Fibroblast of upper back skin (primary cell): ENCODE measurements at regions not wholly inside any gene's neighbourhood (a gene's known extent, or its start where the extent isn't known, plus 50 kb on each side); places are given as distances from the start of the nearest gene placed in this dataset.

Experiments
- DNase-seq: peaks from one replicate; pipeline ENCODE4 v3.0.0-alpha.2; 2013

- DNase-seq: no peak
These were observed 127.7 kb upstream of the KAZN start for GRCh38 chr1:14470802-14471201.

- no peak for DNase-seq
These were observed 123.6 kb upstream of the KAZN start for GRCh38 chr1:14474856-14475255.

- peak; percentile 82 for DNase-seq
These were observed 122.1 kb upstream of the KAZN start for GRCh38 chr1:14476170-14476955.

- no peak for DNase-seq
These were observed 120.4 kb upstream of the KAZN start for GRCh38 chr1:14478120-14478519.

GRCh38 chr1:14479865-14480264, 118.6 kb upstream of the KAZN start:
- no peak for DNase-seq

- DNase-seq: no peak
These were observed 115.6 kb upstream of the KAZN start for GRCh38 chr1:14482784-14483450.

GRCh38 chr1:14485285-14485684, 113.2 kb upstream of the KAZN start:
- DNase-seq: no peak

GRCh38 chr1:14486401-14487201, 111.9 kb upstream of the KAZN start:
- DNase-seq: peak; percentile 99

GRCh38 chr1:14487671-14488070, 110.8 kb upstream of the KAZN start:
- peak; percentile 34 for DNase-seq

- DNase-seq: no peak
These were observed 103.6 kb upstream of the KAZN start for GRCh38 chr1:14494911-14495310.

GRCh38 chr1:14495381-14495780, 103.1 kb upstream of the KAZN start:
- DNase-seq: no peak

GRCh38 chr1:14495996-14496395, 102.5 kb upstream of the KAZN start:
- no peak for DNase-seq

GRCh38 chr1:14498839-14499238, 99.6 kb upstream of the KAZN start:
- no peak for DNase-seq

GRCh38 chr1:14499312-14500040, 99.0 kb upstream of the KAZN start:
- no peak for DNase-seq

GRCh38 chr1:14500041-14500440, 98.4 kb upstream of the KAZN start:
- DNase-seq: no peak

GRCh38 chr1:14500912-14501311, 97.6 kb upstream of the KAZN start:
- no peak for DNase-seq

- DNase-seq: no peak
These were observed 94.0 kb upstream of the KAZN start for GRCh38 chr1:14504517-14504916.

GRCh38 chr1:14506471-14507255, 91.8 kb upstream of the KAZN start:
- DNase-seq: no peak

GRCh38 chr1:14507262-14507661, 91.2 kb upstream of the KAZN start:
- no peak for DNase-seq

- DNase-seq: no peak
These were observed 89.9 kb upstream of the KAZN start for GRCh38 chr1:14508613-14509012.

GRCh38 chr1:14511166-14511680, 87.3 kb upstream of the KAZN start:
- DNase-seq: no peak
